HEK293T (cell line): ENCODE measurements at regions not wholly inside any gene's neighbourhood (a gene's known extent, or its start where the extent isn't known, plus 50 kb on each side); places are given as distances from the start of the nearest gene placed in this dataset.

Experiments used
- CTCF ChIA-PET: fragments of 350-600 bp; formaldehyde crosslinking; extraction: SDS; loops from one replicate; lab custom pipeline; 2021; ENCODE audit warnings: antibody characterized with exemption, inconsistent platforms; lab: Yijun Ruan, JAX
- POLR2A ChIA-PET: fragments of 350-600 bp; formaldehyde crosslinking; extraction: SDS; loops from one replicate; lab custom pipeline; 2020; ENCODE audit warnings: antibody characterized with exemption, inconsistent platforms; lab: Yijun Ruan, JAX
- DNase-seq: peaks from one replicate; pipeline ENCODE4 v3.0.0; 2012; ENCODE audit warnings: mixed read lengths; ENCODE audit errors: extremely low spot score
- ARNT ChIP-seq: fragments of 450-650 bp; IDR thresholded peaks from 2 replicates; pipeline ENCODE4 v1.6.1; 2017; ENCODE audit warnings: mild to moderate bottlenecking
- BHLHE40 ChIP-seq: fragments of 450-650 bp; IDR thresholded peaks from 2 replicates; pipeline ENCODE4 v1.6.1; 2016; ENCODE audit warnings: mild to moderate bottlenecking, moderate library complexity, borderline replicate concordance
- CTBP1 ChIP-seq: fragments of 450-650 bp; IDR thresholded peaks from 2 replicates; pipeline ENCODE4 v1.6.1; 2016; ENCODE audit warnings: borderline replicate concordance
- ELF4 ChIP-seq: fragments of 450-650 bp; IDR thresholded peaks from 2 replicates; pipeline ENCODE4 v1.6.1; 2017; ENCODE audit warnings: antibody characterized with exemption
- FOXA1 ChIP-seq: fragments of 450-650 bp; IDR thresholded peaks from 2 replicates; pipeline ENCODE4 v1.6.1; 2016; ENCODE audit warnings: mild to moderate bottlenecking
- FOXK2 ChIP-seq: fragments of 450-650 bp; IDR thresholded peaks from 2 replicates; pipeline ENCODE4 v1.6.1; 2016; ENCODE audit warnings: mild to moderate bottlenecking
- FOXM1 ChIP-seq: fragments of 450-650 bp; IDR thresholded peaks from 2 replicates; pipeline ENCODE4 v1.6.1; 2017; ENCODE audit warnings: mild to moderate bottlenecking, borderline replicate concordance
- HDGF ChIP-seq: fragments of 450-650 bp; IDR thresholded peaks from 2 replicates; pipeline ENCODE4 v1.6.1; 2017; ENCODE audit warnings: antibody characterized with exemption, borderline replicate concordance
- L3MBTL2 ChIP-seq: fragments of 450-650 bp; conservative IDR thresholded peaks from 2 replicates; pipeline ENCODE4 v1.6.1; 2016; ENCODE audit warnings: mild to moderate bottlenecking
- LEF1 ChIP-seq: fragments of 450-650 bp; IDR thresholded peaks from 2 replicates; pipeline ENCODE4 v1.6.1; 2017; ENCODE audit warnings: mild to moderate bottlenecking, borderline replicate concordance
- NFRKB ChIP-seq: fragments of 450-650 bp; IDR thresholded peaks from 2 replicates; pipeline ENCODE4 v1.6.1; 2016; ENCODE audit warnings: mild to moderate bottlenecking, moderate library complexity
- SP1 ChIP-seq: fragments of 450-650 bp; IDR thresholded peaks from 2 replicates; pipeline ENCODE4 v1.6.1; 2017
- SUZ12 ChIP-seq: fragments of 450-650 bp; IDR thresholded peaks from 2 replicates; pipeline ENCODE4 v1.6.1; 2016; ENCODE audit warnings: mild to moderate bottlenecking
- TARDBP ChIP-seq: fragments of 450-650 bp; IDR thresholded peaks from 2 replicates; pipeline ENCODE4 v1.6.1; 2016
- ZNF384 ChIP-seq: fragments of 450-650 bp; IDR thresholded peaks from 2 replicates; pipeline ENCODE4 v1.6.1; 2016
- TF ChIP-seq, protein P1 (sequence below): fragments of 450-650 bp; IDR thresholded peaks from 2 replicates; pipeline ENCODE4 v1.6.1; 2016

DNA sequence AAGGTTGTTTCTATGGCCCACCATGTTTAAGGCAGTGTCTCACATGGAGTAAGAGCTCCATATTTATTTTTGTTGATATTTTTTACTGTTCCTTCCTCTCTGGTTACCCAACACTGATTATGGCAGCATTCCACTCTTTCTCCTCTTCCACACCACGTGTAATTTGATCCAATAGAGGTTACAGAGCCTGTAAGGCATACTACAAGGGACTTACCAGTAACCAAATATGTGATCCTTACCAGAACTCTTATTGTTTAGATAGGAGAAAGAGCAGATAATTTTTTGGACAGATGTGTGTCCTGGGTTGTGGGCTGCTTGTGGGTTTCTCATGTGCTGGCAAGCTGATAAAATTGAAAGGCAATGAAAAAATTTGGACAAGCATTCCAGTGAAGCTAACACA is 261.3 kb downstream of the TMEM167A start:
- no peak for DNase-seq
- ChIA-PET POLR2A (no interaction called here), CTCF (no interaction called here)
- TF ChIP-seq ARNT (no peak), FOXK2 (no peak), NFRKB (no peak), FOXA1 (no peak), TARDBP (no peak), HDGF (no peak), LEF1 (no peak), FOXM1 (no peak), ZNF384 (no peak), BHLHE40 (no peak), ELF4 (no peak), SUZ12 (no peak), L3MBTL2 (no peak), CTBP1 (no peak), SP1 (no peak)
- TF ChIP-seq, protein P1, sequence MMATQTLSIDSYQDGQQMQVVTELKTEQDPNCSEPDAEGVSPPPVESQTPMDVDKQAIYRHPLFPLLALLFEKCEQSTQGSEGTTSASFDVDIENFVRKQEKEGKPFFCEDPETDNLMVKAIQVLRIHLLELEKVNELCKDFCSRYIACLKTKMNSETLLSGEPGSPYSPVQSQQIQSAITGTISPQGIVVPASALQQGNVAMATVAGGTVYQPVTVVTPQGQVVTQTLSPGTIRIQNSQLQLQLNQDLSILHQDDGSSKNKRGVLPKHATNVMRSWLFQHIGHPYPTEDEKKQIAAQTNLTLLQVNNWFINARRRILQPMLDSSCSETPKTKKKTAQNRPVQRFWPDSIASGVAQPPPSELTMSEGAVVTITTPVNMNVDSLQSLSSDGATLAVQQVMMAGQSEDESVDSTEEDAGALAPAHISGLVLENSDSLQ = no peak

DNA sequence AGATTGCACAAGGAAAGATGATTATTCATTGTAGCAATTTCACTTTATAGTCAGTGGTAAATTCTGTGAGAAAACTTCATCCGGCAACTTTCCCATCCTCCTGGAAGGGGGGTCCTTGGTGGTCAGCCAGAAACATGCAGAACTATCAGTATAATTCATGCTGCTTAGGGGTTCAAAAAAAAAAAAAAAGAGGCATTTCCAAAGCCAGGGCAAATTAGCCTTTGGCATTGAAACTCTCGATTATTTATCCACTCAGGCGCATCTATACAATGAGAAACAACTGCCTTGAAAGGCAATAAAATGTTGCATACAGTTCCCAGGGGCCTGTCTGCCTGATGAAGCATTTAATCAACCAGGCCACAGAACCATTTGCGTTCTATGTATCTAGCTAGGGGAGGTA is 263.3 kb downstream of the TMEM167A start:
- ChIA-PET POLR2A (no interaction called here), CTCF (no interaction called here)
- TF ChIP-seq SP1 (no peak), LEF1 (no peak), ELF4 (no peak)
- TF ChIP-seq, protein P1 = no peak
- no peak for DNase-seq

DNA sequence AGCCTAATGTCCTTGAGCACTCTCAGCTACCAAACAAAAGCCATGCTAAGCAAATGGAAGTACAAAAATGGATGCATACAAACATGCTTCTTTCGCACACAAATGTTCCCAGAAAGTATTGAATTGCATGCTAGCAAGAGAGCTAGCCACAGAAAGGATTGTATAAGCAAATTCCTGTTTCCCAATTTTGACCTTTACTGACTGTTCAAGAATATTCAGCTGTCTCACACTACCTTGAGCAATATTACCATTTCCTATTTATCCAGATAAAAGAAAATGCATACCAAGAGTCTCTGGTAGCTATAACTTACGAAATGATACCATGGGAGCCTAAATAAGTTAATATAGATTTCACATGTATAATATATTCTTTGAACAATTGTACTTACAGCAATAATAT is 264.6 kb downstream of the TMEM167A start:
- no peak for TF ChIP-seq ELF4
- CTCF ChIA-PET = no interaction called here
- POLR2A ChIA-PET = no interaction called here
- DNase-seq = no peak

DNA sequence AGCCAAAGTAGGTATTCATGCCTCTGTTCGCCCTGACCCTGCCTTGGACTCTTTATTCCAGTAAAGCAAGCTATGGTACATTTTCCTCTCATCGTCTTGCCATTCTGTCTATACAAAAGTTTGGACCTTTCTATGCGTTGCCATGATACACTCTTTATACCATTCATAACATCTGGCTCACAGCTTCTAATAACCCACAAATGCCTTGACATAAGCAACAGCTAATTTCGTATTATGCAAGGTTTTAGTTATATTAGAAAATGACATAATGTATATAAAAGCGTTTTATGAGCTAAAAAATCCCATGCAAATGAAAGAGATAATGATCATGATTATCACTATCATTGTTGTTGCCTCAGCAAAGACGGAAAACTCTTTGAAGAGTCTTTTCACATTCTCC is 265.7 kb downstream of the TMEM167A start:
- DNase-seq = no peak
- ChIA-PET CTCF (no interaction called here), POLR2A (no interaction called here)
- TF ChIP-seq ZNF384 (no peak), ARNT (no peak), BHLHE40 (no peak), SP1 (no peak)

DNA sequence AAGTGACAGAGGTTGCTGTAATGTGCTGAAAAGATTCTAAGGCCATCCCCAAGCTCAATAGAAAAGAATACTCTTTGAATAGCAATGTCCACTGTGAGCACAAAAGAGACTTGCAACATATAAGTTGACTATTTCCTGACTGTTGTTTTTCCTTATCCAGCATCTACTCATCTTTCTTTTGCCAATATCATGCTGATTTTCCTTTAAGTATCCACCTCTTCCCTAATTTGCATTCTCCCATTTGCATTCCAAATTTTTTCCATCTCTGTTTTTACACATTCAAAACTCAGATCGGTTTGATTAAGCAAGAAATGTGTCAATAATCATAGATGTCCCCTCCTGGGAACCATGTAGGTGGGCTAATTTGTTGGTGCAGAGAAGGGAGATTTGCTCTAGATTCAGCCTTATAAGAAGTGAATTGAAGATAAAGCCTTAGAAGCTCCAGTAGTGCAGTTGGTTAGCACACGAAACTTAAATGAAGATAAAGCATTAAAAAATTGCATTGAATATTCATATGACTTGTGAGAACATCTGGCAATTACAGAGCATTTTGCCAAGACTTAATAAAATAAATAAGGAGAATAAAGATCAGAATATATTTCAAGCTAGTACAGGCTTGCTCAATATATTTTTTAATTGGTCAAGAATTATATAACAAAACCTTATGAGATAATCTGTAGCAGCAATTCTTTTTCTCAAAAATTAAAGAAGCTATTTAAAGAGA is 267.6 kb downstream of the TMEM167A start:
- DNase-seq = no peak
- CTCF ChIA-PET = no interaction called here
- TF ChIP-seq NFRKB (no peak), HDGF (no peak), LEF1 (no peak), L3MBTL2 (no peak), FOXM1 (no peak), ARNT (no peak), FOXA1 (no peak), ZNF384 (no peak), SP1 (no peak), FOXK2 (no peak), CTBP1 (no peak), BHLHE40 (no peak), ELF4 (no peak), SUZ12 (no peak)
- POLR2A ChIA-PET = no interaction called here

DNA sequence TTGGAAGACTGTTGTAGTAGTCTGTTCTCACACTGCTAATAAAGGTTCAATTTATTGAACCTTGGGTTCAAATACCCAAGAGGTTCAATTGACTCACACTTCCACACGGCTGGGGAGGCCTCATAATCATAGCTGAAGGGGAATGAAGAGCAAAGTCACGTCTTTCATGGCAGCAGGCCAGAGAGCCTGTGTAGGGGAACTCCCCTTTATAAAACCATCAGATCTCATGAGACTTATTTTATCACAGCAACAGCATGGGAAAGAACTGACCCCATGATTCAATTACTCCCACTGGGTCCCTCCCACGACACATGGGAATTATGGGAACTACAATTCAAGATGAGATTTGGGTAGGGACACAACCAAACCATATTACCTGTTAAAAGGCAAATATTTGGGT is 268.2 kb downstream of the TMEM167A start:
- TF ChIP-seq HDGF (no peak), ARNT (no peak), CTBP1 (no peak), NFRKB (no peak), ELF4 (no peak)
- POLR2A ChIA-PET = no interaction called here
- CTCF ChIA-PET = no interaction called here
- no peak for DNase-seq

DNA sequence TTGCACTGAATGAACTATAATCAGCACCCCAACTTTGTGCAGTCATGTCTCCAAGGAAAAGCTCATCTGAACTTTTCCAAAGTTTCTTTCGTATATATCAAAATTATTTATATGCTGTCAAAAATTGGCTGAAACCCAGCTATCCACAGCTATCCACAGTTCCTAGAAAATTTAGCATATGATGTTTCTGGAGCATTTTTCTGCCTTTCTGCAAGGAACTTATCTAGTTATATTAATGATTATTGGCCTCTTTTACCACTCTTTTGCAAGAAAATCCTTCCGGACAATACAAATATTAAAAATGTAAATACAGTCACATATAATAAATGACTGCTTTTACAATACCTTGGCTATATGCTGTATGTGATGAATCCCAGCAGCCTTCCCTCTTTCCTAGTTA is 270.2 kb downstream of the TMEM167A start:
- CTCF ChIA-PET = no interaction called here
- POLR2A ChIA-PET = no interaction called here
- DNase-seq = no peak
- TF ChIP-seq TARDBP (no peak), BHLHE40 (no peak), NFRKB (no peak), HDGF (no peak), FOXK2 (no peak), FOXM1 (no peak), FOXA1 (no peak), ZNF384 (no peak), L3MBTL2 (no peak), LEF1 (no peak), ELF4 (no peak), ARNT (no peak), CTBP1 (no peak), SP1 (no peak)
- TF ChIP-seq, protein P1 = no peak
